Vagina (tissue), 2 donors: ENCODE measurements at regions not wholly inside any gene's neighbourhood (a gene's known extent, or its start where the extent isn't known, plus 50 kb on each side); places are given as distances from the start of the nearest gene placed in this dataset.

Experiments used
- POLR2A ChIP-seq, 2 donors: fragments of 450-650 bp; IDR thresholded peaks; one replicate each; pipeline ENCODE4 v1.6.1; 2017; ENCODE audit warnings: antibody characterized with exemption in 2 of 2, mild to moderate bottlenecking in 2 of 2, moderate library complexity in 2 of 2
- TF ChIP-seq, protein P1 (sequence below), 3 experiments: fragments of 450-650 bp in 2 of 3; fragments of 200-600 bp in 1 of 3; sonication (generic) in 1 of 3; IDR thresholded peaks; one replicate each; pipeline ENCODE4 v1.5.1; 2017 to 2019; ENCODE audit warnings: antibody characterized with exemption in 3 of 3, mild to moderate bottlenecking in 2 of 3, moderate library complexity in 2 of 3

DNA sequence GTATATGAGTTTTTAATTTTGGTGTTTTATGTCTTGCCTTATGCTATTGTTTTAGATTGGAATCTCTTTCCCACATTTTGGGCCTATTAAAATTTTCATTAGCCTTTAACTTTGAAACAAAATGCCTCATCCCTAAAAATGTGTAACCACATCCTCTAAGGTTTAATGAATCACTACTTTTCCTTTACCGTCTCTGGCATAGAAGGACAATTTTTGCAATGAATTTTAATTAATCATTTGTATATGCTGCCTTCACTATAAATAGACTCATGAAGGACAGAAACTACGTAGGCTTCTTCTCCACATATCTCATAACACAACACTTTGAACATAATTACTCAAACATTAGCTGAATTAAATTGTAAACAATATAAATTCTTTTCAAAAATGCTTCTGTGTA is 421.5 kb downstream of the NLGN4X start:
- TF ChIP-seq, protein P1, sequence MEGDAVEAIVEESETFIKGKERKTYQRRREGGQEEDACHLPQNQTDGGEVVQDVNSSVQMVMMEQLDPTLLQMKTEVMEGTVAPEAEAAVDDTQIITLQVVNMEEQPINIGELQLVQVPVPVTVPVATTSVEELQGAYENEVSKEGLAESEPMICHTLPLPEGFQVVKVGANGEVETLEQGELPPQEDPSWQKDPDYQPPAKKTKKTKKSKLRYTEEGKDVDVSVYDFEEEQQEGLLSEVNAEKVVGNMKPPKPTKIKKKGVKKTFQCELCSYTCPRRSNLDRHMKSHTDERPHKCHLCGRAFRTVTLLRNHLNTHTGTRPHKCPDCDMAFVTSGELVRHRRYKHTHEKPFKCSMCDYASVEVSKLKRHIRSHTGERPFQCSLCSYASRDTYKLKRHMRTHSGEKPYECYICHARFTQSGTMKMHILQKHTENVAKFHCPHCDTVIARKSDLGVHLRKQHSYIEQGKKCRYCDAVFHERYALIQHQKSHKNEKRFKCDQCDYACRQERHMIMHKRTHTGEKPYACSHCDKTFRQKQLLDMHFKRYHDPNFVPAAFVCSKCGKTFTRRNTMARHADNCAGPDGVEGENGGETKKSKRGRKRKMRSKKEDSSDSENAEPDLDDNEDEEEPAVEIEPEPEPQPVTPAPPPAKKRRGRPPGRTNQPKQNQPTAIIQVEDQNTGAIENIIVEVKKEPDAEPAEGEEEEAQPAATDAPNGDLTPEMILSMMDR (IDR thresholded peaks at IDR 0.05): no peak
- no peak for TF ChIP-seq POLR2A (IDR thresholded peaks at IDR 0.05)
